Naive B cell (primary cell): ENCODE measurements at regions not wholly inside any gene's neighbourhood (a gene's known extent, or its start where the extent isn't known, plus 50 kb on each side); places are given as distances from the start of the nearest gene placed in this dataset.

Experiments
- ATAC-seq, 2 donors: fragments of 150-1000 bp; cut with Tn5 transposase; 2 replicates each; pipeline ENCODE4 v1.10.0; 2021; ENCODE audit warnings: low read depth in 2 of 2, mild to moderate bottlenecking in 2 of 2, moderate library complexity in 2 of 2
- DNase-seq: peaks from one replicate; pipeline ENCODE4 v3.0.0; 2022
- H3K27ac Mint-ChIP-seq, 6 donors: one replicate each; pipeline ENCODE4 v1.8.0; 2020 to 2022; ENCODE audit warnings: mild to moderate bottlenecking in 6 of 6, mixed read lengths in 6 of 6, moderate library complexity in 5 of 6, inconsistent platforms in 2 of 6
- H3K27me3 Mint-ChIP-seq, 3 donors: one replicate each; pipeline ENCODE4 v1.8.0; 2021 to 2022; ENCODE audit warnings: mixed read lengths in 3 of 3, mild to moderate bottlenecking in 1 of 3
- H3K36me3 Mint-ChIP-seq, 2 donors: one replicate each; pipeline ENCODE4 v1.8.0; 2020 to 2022; ENCODE audit warnings: mixed read lengths in 2 of 2, inconsistent platforms in 1 of 2, mild to moderate bottlenecking in 1 of 2
- H3K4me1 Mint-ChIP-seq, 3 donors: one replicate each; pipeline ENCODE4 v1.8.0; 2020 to 2022; ENCODE audit warnings: mixed read lengths in 3 of 3, inconsistent platforms in 1 of 3, mild to moderate bottlenecking in 1 of 3, moderate library complexity in 1 of 3
- H3K4me3 Mint-ChIP-seq, 8 donors: one replicate each; pipeline ENCODE4 v1.8.0; 2020 to 2022; ENCODE audit warnings: mild to moderate bottlenecking in 8 of 8, mixed read lengths in 8 of 8, moderate library complexity in 8 of 8, inconsistent platforms in 2 of 8
- H3K9me3 Mint-ChIP-seq, 7 donors: one replicate each; pipeline ENCODE4 v1.8.0; 2020 to 2022; ENCODE audit warnings: mixed read lengths in 7 of 7, mild to moderate bottlenecking in 5 of 7, inconsistent platforms in 2 of 7, moderate library complexity in 1 of 7

DNA sequence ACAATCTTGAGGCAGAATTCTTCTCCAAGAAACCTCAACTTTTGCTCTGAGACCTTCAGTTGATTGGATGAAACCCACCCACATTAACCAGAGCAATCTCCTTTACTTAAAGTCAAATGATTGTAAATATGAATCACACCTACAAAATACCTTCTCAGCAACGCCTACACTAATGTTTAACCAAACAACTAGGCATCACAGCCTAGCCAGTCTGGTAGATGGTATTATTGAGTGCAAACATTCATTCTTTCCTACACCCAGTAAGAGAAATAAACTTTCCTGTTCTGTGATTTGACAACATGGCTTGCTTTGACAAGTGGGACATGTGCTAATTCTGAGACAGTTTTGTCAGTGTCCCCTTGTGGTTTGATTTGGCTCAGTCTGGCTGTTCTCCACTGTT lies 252.2 kb downstream of the HACE1 start:
- Mint-ChIP-seq H3K4me1 (no peaks in the 10 kb centered on the region), H3K36me3 (no peaks in the 10 kb centered on the region), H3K4me3 (no peak overlapping the region), H3K27me3 (no peaks in the 10 kb centered on the region), H3K27ac (no peak overlapping the region), H3K9me3 (peaks cover 0 to 2% (median 0%) of the 10 kb centered on the region in 7 donors)
- DNase-seq (no peak), ATAC-seq (no peak)

DNA sequence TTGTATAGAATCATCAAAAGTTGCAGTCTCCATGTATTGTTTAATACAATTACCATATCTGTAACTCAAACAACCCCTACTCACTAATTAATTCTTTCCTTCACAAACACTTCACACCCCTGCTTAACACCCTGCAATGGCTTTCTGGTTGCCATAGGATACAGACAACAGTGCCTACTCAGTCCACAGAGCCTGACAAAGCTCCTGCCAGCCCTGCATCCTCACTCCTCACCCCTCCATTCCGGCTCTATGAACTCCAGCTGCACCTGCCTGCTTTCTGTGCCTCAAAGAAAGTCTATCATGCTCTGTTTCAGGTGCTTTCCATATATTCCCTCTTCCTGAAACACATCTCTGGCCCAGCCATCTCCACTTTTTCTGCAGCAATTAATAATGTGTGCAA lies 253.4 kb downstream of the HACE1 start:
- Mint-ChIP-seq H3K4me3 (no peak overlapping the region), H3K27me3 (no peaks in the 10 kb centered on the region), H3K4me1 (no peaks in the 10 kb centered on the region), H3K36me3 (no peaks in the 10 kb centered on the region), H3K9me3 (no peaks in the 10 kb centered on the region), H3K27ac (peak overlapping the region in 1 of 6 donors; percentile 58)
- DNase-seq (no peak), ATAC-seq (no peak)

DNA sequence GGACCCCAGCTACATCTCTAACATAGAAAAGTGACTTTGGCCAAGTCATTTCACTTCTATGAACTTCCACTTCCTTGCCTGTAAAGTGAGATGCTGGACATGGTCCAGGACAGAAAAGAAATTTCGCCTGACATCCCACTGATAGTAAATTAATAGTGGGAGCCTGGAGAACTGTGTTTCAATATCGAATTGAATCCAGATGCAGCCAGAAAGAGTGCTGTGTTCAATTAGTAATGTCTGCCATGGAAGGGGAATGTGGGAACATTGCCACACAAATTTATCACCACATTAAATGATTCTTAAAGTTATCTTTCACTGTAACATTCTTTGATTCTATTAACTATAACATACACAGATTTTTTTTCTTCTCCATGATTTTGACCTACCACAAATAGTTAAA lies 255.0 kb downstream of the HACE1 start:
- H3K4me3 Mint-ChIP-seq = no peak overlapping the region
- no peak for ATAC-seq
- no peaks in the 10 kb centered on the region for H3K27me3 Mint-ChIP-seq
- H3K36me3 Mint-ChIP-seq = no peaks in the 10 kb centered on the region
- no peak overlapping the region for H3K27ac Mint-ChIP-seq
- no peaks in the 10 kb centered on the region for H3K4me1 Mint-ChIP-seq
- DNase-seq = no peak
- H3K9me3 Mint-ChIP-seq = no peaks in the 10 kb centered on the region

DNA sequence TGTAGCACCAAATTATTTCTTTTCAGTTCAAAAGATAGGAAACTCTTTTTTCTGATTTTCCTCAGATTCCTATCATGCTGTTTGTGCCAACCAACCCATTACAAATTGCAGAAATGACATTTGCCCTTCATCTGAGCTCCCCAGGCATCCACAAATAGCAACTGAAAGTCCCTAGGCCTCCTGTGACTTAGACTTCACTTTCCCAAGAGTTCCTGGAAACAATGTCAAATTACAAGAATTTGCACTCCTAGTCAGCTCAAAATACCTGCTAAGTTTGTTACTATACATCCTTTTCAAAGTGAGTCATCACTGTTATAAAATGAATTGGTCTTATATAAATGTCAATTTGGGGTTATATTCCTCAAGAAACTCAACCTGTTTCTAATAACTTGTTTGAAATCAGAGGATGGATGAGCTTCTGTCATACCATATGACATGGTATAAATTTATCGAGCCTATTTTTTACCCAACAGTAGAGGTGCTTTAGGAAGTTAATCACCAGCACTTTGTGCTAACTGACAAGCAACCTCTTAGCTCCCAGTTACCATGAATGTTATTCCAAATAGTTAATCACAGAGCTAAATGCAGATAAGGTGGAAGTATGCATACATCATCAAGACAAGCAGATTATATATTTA lies 256.5 kb downstream of the HACE1 start:
- no peaks in the 10 kb centered on the region for H3K27me3 Mint-ChIP-seq
- DNase-seq (no peak), ATAC-seq (no peak)

DNA sequence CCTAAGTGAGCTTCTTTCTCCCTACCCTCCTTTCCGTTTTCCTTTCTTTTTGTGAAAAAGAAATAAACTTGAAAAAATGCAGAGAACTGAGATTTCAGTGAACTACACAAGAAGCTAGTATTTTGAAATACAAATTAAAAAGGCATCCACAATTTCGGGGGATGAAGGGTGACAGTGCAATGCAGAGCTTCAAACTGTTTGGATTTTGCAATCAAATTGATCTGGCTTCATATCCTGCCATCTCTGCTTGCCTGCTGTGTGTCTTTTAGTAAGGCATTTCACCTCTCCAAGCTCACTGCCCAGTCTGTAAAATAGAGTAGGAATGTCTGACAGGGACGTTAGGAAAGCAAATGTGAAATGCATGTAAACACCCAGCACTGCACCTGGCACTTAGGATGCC lies 258.0 kb downstream of the HACE1 start:
- DNase-seq (no peak), ATAC-seq (no peak)
- Mint-ChIP-seq H3K36me3 (no peaks in the 10 kb centered on the region), H3K9me3 (no peaks in the 10 kb centered on the region), H3K27ac (no peak overlapping the region), H3K27me3 (no peaks in the 10 kb centered on the region), H3K4me3 (no peak overlapping the region), H3K4me1 (no peaks in the 10 kb centered on the region)

More for the DNA sequence above, 256.5 kb downstream of the HACE1 start:
- no peaks in the 10 kb centered on the region for H3K4me1 Mint-ChIP-seq
- H3K27ac Mint-ChIP-seq = no peak overlapping the region
- H3K36me3 Mint-ChIP-seq = no peaks in the 10 kb centered on the region
- no peaks in the 10 kb centered on the region for H3K9me3 Mint-ChIP-seq
- no peak overlapping the region for H3K4me3 Mint-ChIP-seq

DNA sequence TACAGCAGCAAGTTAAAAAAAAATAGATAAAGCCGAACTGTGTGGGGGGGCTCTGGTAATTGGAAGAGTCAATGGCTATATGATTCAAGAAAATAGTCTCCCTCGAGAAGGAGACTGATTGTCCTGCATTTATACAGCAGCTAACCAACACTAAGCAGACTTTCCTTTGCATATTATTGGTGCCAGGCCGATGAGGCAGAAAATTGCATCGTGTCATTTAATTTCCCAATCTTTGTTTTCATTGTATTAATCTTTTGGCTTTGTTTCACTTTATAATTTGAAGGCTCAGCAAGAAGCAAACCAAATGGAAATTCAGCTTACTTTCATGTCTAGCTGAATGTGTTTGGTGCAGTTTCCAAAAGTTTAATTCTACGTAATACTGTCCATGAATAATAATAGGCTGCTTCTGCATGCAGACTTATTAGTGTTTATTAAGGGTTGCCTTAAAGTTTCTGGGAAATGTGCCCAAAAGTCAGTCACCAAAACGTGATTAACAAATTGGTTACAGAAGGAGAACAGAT lies 258.5 kb downstream of the HACE1 start:
- H3K4me3 Mint-ChIP-seq = no peak overlapping the region
- H3K27me3 Mint-ChIP-seq = peaks cover 0 to 4% (median 0%) of the 10 kb centered on the region in 3 donors
- H3K4me1 Mint-ChIP-seq = no peaks in the 10 kb centered on the region
- DNase-seq (no peak), ATAC-seq (no peak)
- H3K27ac Mint-ChIP-seq = no peak overlapping the region
- H3K36me3 Mint-ChIP-seq = no peaks in the 10 kb centered on the region
- peaks cover 0 to 5% (median 0%) of the 10 kb centered on the region in 7 donors for H3K9me3 Mint-ChIP-seq

DNA sequence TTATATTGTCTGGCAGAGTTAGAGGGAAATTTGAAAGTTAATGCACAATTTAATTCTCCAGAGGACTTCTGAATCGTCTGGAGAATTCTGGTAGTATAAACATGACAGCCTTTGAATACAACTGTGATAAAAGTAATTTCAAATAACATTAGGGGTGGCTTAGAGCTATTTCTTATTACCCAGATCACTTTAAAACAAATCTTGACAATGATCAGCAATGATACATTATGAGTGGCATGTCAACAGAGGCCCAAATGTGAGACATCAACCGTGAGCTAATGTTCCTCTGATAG lies 259.1 kb downstream of the HACE1 start:
- Mint-ChIP-seq H3K4me3 (no peak overlapping the region), H3K27me3 (peaks cover 0 to 4% (median 3%) of the 10 kb centered on the region in 3 donors), H3K27ac (no peak overlapping the region), H3K4me1 (no peaks in the 10 kb centered on the region), H3K9me3 (peaks cover 0 to 8% (median 0%) of the 10 kb centered on the region in 7 donors), H3K36me3 (no peaks in the 10 kb centered on the region)
- DNase-seq (no peak), ATAC-seq (no peak)

DNA sequence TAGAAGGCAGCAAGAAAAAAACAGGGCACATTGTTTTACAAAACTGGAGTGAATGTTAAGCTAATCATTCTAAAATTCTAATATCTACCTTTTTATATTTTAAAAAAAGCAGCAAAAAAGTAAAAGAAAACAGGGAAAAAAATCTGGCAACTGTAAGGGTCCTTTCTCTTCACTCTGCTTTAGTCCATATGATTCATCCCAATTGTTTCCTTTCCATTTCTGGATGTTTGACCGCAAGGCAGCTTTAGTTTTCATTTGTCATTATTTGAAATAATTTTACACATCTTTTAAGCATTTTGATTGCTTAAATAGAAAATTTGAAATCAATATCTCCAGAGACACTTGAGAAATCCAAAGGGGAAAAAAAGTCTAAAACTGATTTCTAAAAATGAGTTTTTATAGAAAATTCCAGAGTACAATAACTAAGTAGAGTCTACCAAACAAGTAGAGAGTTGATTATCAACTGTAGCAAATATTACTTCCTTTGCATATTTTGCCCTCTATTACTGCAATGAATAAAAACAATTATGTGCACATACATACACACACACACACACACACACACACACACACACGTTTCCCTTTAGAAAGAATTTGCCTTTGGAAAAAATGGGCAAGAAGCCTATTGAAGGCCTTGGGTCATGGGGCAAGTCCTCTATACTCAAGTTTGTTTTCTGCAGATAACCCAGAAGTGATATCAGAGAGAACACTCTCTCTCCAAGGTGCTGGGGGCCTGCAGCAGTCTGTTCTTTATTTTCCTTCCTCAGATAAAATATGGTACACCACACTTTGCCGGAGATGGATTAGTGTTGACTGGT lies 259.7 kb downstream of the HACE1 start:
- Mint-ChIP-seq H3K4me1 (no peaks in the 10 kb centered on the region), H3K36me3 (no peaks in the 10 kb centered on the region), H3K27ac (no peak overlapping the region), H3K4me3 (no peak overlapping the region), H3K9me3 (peaks cover 0 to 10% (median 0%) of the 10 kb centered on the region in 7 donors), H3K27me3 (peaks cover 0 to 7% (median 4%) of the 10 kb centered on the region in 3 donors)
- DNase-seq (no peak), ATAC-seq (no peak)

DNA sequence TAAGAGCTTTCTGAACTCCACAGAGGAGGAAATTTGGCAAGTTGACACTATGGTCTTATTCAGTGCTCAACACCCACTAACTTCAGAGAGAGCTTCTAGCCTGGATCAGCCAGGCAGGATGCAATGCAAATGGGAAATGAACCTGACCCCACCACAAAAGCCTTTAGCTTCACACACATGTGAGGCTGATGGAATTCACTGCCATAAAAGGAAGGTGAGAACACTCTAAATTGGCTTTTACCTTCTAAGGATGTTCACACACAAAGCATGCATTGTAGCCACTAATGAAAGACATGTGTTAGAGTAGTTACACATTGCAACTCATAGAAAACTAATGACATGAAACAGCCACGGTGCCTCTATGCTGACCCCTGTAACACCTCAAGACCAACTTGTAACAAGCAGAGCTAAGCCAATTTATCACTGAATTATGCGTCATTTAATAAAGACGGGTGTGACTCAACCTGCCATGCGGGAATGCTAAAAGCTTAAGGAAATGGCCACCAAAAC lies 262.1 kb downstream of the HACE1 start:
- Mint-ChIP-seq H3K9me3 (peaks cover 0 to 10% (median 0%) of the 10 kb centered on the region in 7 donors), H3K4me1 (no peaks in the 10 kb centered on the region), H3K27me3 (peaks cover 0 to 7% (median 4%) of the 10 kb centered on the region in 3 donors), H3K27ac (no peak overlapping the region), H3K4me3 (no peak overlapping the region), H3K36me3 (no peaks in the 10 kb centered on the region)
- ATAC-seq (no peak), DNase-seq (no peak)

DNA sequence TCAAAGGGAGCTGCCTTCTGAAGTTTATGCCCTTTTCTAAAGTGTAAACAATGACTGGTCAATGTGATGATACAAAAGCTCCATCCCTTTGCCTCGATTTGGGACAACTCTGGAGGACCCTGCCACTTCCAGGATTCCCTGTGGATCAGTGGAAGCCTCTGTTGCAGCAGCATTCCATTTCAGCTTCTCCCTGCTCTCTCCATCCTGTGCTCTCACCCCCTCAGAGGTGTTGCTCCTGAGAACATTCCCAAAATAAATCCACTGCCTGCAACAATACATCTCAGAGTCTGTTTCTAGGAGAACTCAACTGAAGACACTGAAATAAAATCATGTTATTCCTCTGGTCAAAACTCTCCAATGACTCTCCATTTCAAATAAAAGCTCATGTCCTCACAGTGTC lies 263.6 kb downstream of the HACE1 start:
- Mint-ChIP-seq H3K4me3 (no peak overlapping the region), H3K9me3 (peaks cover 0 to 10% (median 0%) of the 10 kb centered on the region in 7 donors), H3K4me1 (no peaks in the 10 kb centered on the region), H3K27ac (no peak overlapping the region), H3K27me3 (peaks cover 0 to 7% (median 4%) of the 10 kb centered on the region in 3 donors), H3K36me3 (no peaks in the 10 kb centered on the region)
- no peak for ATAC-seq
- DNase-seq = no peak

DNA sequence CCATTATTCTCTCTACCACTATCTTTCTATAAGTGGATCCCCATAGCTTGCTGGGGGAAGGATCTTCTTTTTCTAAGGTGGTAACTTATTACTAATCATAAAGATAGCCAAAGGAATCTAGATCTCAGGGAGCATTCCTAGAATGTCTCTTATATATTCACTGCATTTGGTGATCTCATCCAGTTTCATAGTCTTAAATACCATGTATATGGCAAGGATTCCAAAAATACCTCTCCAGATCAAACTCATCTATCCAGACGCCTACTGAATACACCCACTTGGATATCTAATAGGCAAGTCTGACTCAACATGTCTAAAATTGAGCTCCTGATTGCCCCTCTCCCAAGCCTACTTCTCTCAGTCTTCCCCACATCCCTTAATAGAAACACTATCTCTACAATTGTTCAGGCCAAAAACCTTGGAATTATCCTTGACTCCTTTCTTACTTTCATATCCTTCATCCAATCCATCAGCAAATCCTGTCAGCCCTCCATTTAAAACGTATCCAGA lies 264.4 kb downstream of the HACE1 start:
- no peak overlapping the region for H3K4me3 Mint-ChIP-seq
- no peaks in the 10 kb centered on the region for H3K4me1 Mint-ChIP-seq
- peaks cover 0 to 7% (median 4%) of the 10 kb centered on the region in 3 donors for H3K27me3 Mint-ChIP-seq
- no peak for ATAC-seq
- H3K9me3 Mint-ChIP-seq = peaks cover 0 to 10% (median 0%) of the 10 kb centered on the region in 7 donors
- H3K27ac Mint-ChIP-seq = no peak overlapping the region
- no peaks in the 10 kb centered on the region for H3K36me3 Mint-ChIP-seq
- DNase-seq = no peak

DNA sequence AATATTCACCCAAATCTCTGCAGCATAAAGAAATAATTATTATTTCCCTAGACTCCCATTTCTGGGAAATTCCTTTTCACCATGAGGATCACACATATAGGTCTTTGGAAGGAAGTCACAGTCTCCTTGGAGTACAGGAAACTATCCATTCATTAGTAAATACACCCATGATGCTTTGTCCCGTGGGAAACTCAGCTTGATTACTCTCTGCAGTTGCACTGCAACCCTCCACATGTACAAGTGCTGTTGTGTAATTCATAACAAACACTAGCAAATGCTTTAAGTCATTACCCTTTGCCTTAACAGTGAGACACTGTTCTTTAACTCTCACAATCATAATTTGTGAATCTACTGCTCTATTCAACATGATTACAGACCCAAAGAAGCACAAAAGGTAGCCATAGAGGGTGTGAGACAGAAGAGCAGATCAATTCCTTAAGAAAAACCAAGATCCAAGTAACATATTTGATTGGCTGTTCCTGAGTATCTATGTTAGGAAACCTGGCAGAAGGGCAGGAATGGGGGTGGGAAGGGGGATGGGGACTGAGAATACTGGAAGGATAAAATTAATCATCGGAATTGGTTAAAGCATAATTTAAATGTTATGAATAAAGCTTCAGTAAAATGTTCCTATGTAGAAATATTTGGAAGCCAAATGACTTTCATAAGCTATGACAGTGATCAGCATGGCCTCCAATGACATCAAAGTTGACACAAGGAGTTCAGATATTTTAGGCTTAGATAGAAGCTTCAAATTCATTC lies 268.0 kb downstream of the HACE1 start:
- Mint-ChIP-seq H3K4me3 (no peak overlapping the region), H3K4me1 (no peaks in the 10 kb centered on the region), H3K36me3 (no peaks in the 10 kb centered on the region), H3K27me3 (peaks cover 0 to 7% (median 4%) of the 10 kb centered on the region in 3 donors), H3K27ac (no peak overlapping the region), H3K9me3 (peaks cover 0 to 10% (median 0%) of the 10 kb centered on the region in 7 donors)
- DNase-seq (no peak), ATAC-seq (no peak)

DNA sequence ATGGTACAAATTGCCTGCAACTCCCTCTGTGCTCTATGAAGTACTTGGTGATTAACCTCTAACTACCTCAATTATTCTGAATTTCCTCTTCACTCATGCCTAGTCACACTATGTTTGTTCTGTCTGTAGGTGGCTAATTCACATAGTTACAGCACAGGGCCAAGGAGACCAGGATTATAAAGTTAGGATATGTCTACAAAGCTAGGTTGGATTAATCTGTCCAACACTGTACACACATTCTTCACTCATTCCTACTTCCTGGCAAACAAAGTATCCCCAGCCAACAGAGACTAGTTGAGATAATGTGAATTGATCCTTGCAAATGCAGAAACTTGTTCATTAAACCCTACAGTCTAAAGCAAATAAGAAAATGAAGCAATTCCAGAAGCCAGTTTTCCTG lies 269.8 kb downstream of the HACE1 start:
- no peak overlapping the region for H3K4me3 Mint-ChIP-seq
- DNase-seq = no peak
- ATAC-seq = no peak
- no peaks in the 10 kb centered on the region for H3K4me1 Mint-ChIP-seq
- H3K36me3 Mint-ChIP-seq = no peaks in the 10 kb centered on the region
- peak overlapping the region in 1 of 6 donors; percentile 47 for H3K27ac Mint-ChIP-seq
- H3K27me3 Mint-ChIP-seq = no peaks in the 10 kb centered on the region
- peaks cover 0 to under 1% (median 0%) of the 10 kb centered on the region in 7 donors for H3K9me3 Mint-ChIP-seq
